Spinal cord (tissue), 9 donors: ENCODE measurements at regions not wholly inside any gene's neighbourhood (a gene's known extent, or its start where the extent isn't known, plus 50 kb on each side); places are given as distances from the start of the nearest gene placed in this dataset.
"Not testable (repeated sequence)": the region's sequence is repeated elsewhere in the genome, so short reads cannot be mapped to it uniquely, and the experiment has no call there.

ENCODE experiments used
- DNase-seq, 6 donors: peaks; one replicate each; pipeline versions ENCODE4 v3.0.0 to v3.0.0-alpha.2; 2013 to 2015; ENCODE audit warnings: low spot score in 6 of 6, low read depth in 4 of 6
- H3K27ac ChIP-seq: one replicate; pipeline ENCODE4 v1.5.1; 2013; ENCODE audit warnings: low read depth, low read length, control low read depth
- H3K27me3 ChIP-seq: one replicate; pipeline ENCODE4 v1.6.1; 2013; ENCODE audit warnings: low read length; ENCODE audit not compliant: control insufficient read depth, insufficient read depth
- H3K36me3 ChIP-seq: one replicate; pipeline ENCODE4 v1.6.1; 2013; ENCODE audit warnings: low read length; ENCODE audit not compliant: control insufficient read depth, insufficient read depth
- H3K4me1 ChIP-seq: one replicate; pipeline ENCODE4 v1.6.1; 2013; ENCODE audit warnings: low read length; ENCODE audit not compliant: control insufficient read depth, insufficient read depth
- H3K4me3 ChIP-seq: one replicate; pipeline ENCODE4 v1.5.1; 2013; ENCODE audit warnings: low read depth, low read length, control low read depth
- H3K9me3 ChIP-seq: one replicate; pipeline ENCODE4 v1.6.1; 2013; ENCODE audit warnings: low read length; ENCODE audit not compliant: control insufficient read depth, insufficient read depth
- WGBS: methylation state at CpG from one replicate; pipeline ENCODE4 v1.1.5; 2013; ENCODE audit warnings: missing lambda C conversion rate; ENCODE audit not compliant: insufficient coverage; 5-methylcytosine and 5-hydroxymethylcytosine counted together
- donor health status: healthy.

GRCh38 chr6:21780141-21780540, 186.6 kb downstream of the SOX4 start:
- 83% methylated on average over 1 of the region's 2 CpGs for WGBS
- Histone ChIP-seq H3K27me3 (no peaks in the 10 kb centered on the region), H3K4me1 (peaks cover 5% of the 10 kb centered on the region), H3K27ac (peak overlapping the region; percentile 40), H3K4me3 (no peak overlapping the region), H3K36me3 (no peaks in the 10 kb centered on the region), H3K9me3 (no peaks in the 10 kb centered on the region)
- peak in 2 of 6 donors; percentile 28 to 30 for DNase-seq

- Histone ChIP-seq H3K4me1 (peaks cover 5% of the 10 kb centered on the region), H3K27ac (peak overlapping the region; percentile 40), H3K27me3 (no peaks in the 10 kb centered on the region), H3K36me3 (no peaks in the 10 kb centered on the region), H3K4me3 (no peak overlapping the region), H3K9me3 (no peaks in the 10 kb centered on the region)
- no CpG with 5 or more reads among the region's 5 CpGs for WGBS
- DNase-seq = peak in 2 of 6 donors; percentile 42 to 48
Measured at GRCh38 chr6:21780679-21781078, 187.1 kb downstream of the SOX4 start.

- H3K27me3 ChIP-seq = no peaks in the 10 kb centered on the region
- no peak overlapping the region for H3K27ac ChIP-seq
- peaks cover 5% of the 10 kb centered on the region for H3K4me1 ChIP-seq
- peak in 2 of 6 donors; percentile 48 to 72 for DNase-seq
- H3K9me3 ChIP-seq = no peaks in the 10 kb centered on the region
- no peak overlapping the region for H3K4me3 ChIP-seq
- WGBS = no CpG with 5 or more reads among the region's 3 CpGs
- no peaks in the 10 kb centered on the region for H3K36me3 ChIP-seq
Measured at GRCh38 chr6:21781128-21781527, 187.6 kb downstream of the SOX4 start.

GRCh38 chr6:21785164-21785563, 191.6 kb downstream of the SOX4 start:
- no CpG with 5 or more reads among the region's 1 CpG for WGBS
- Histone ChIP-seq H3K27ac (no peak overlapping the region), H3K36me3 (no peaks in the 10 kb centered on the region), H3K4me3 (no peak overlapping the region), H3K9me3 (no peaks in the 10 kb centered on the region), H3K27me3 (no peaks in the 10 kb centered on the region), H3K4me1 (peaks cover 5% of the 10 kb centered on the region)
- DNase-seq = peak in 1 of 6 donors; percentile 26

- Histone ChIP-seq H3K4me1 (no peaks in the 10 kb centered on the region), H3K27ac (no peak overlapping the region), H3K9me3 (no peaks in the 10 kb centered on the region), H3K27me3 (no peaks in the 10 kb centered on the region), H3K36me3 (no peaks in the 10 kb centered on the region), H3K4me3 (no peak overlapping the region)
- WGBS = 89% methylated on average over 1 of the region's 3 CpGs
- no peak for DNase-seq
Measured at GRCh38 chr6:21791056-21791455, 197.5 kb downstream of the SOX4 start.

GRCh38 chr6:21791581-21791980, 198.0 kb downstream of the SOX4 start:
- Histone ChIP-seq H3K36me3 (no peaks in the 10 kb centered on the region), H3K9me3 (no peaks in the 10 kb centered on the region), H3K4me3 (no peak overlapping the region), H3K27ac (no peak overlapping the region), H3K4me1 (no peaks in the 10 kb centered on the region), H3K27me3 (no peaks in the 10 kb centered on the region)
- no peak for DNase-seq
- 100% methylated on average over 3 of the region's 4 CpGs for WGBS

- Histone ChIP-seq H3K9me3 (no peaks in the 10 kb centered on the region), H3K4me1 (no peaks in the 10 kb centered on the region), H3K4me3 (no peak overlapping the region), H3K27ac (no peak overlapping the region), H3K27me3 (no peaks in the 10 kb centered on the region), H3K36me3 (no peaks in the 10 kb centered on the region)
- 95% methylated on average over 2 of the region's 4 CpGs for WGBS
- no peak for DNase-seq
Measured at GRCh38 chr6:21792177-21792576, 198.6 kb downstream of the SOX4 start.

GRCh38 chr6:21796979-21797378, 203.4 kb downstream of the SOX4 start:
- WGBS = 100% methylated on average over 3 of the region's 31 CpGs
- not testable (repeated sequence) for H3K36me3 ChIP-seq, H3K4me1 ChIP-seq, H3K27me3 ChIP-seq, H3K9me3 ChIP-seq, H3K27ac ChIP-seq, H3K4me3 ChIP-seq, DNase-seq

- Histone ChIP-seq H3K4me1 (peaks cover 3% of the 10 kb centered on the region), H3K9me3 (no peaks in the 10 kb centered on the region), H3K27ac (no peak overlapping the region), H3K36me3 (no peaks in the 10 kb centered on the region), H3K27me3 (no peaks in the 10 kb centered on the region), H3K4me3 (no peak overlapping the region)
- 96% methylated on average over 4 of the region's 4 CpGs for WGBS
- no peak for DNase-seq
Measured at GRCh38 chr6:21798468-21798867, 204.9 kb downstream of the SOX4 start.

- H3K27me3 ChIP-seq = no peaks in the 10 kb centered on the region
- no peaks in the 10 kb centered on the region for H3K9me3 ChIP-seq
- WGBS = no CpG with 5 or more reads among the region's 2 CpGs
- H3K4me1 ChIP-seq = peaks cover 3% of the 10 kb centered on the region
- H3K27ac ChIP-seq = no peak overlapping the region
- no peak for DNase-seq
- H3K36me3 ChIP-seq = no peaks in the 10 kb centered on the region
- no peak overlapping the region for H3K4me3 ChIP-seq
Measured at GRCh38 chr6:21800330-21800729, 206.8 kb downstream of the SOX4 start.
